IMR-90 (cell line): ENCODE measurements at regions not wholly inside any gene's neighbourhood (a gene's known extent, or its start where the extent isn't known, plus 50 kb on each side); places are given as distances from the start of the nearest gene placed in this dataset.

ENCODE experiments used
- ATAC-seq: fragments of 200-7000 bp; cut with Tn5 transposase; 2 replicates; pipeline ENCODE4 v1.9.1; 2020; ENCODE audit warnings: low read depth, mild to moderate bottlenecking, moderate library complexity
- BruUV-seq: library from RNA; stranded (reverse); fragments of 400-500 nt; replicated peaks from 2 replicates; lab custom pipeline; 2021; lab: Mats Ljungman, UMichigan
- CTCF ChIA-PET: fragments of 300-600 bp; formaldehyde crosslinking; extraction: SDS; loops from one replicate; lab custom pipeline; 2021; ENCODE audit warnings: antibody characterized with exemption; lab: Yijun Ruan, JAX
- POLR2A ChIA-PET: fragments of 300-600 bp; sonication (Branson Sonifier 250); formaldehyde crosslinking; loops from one replicate; lab custom pipeline; 2022; ENCODE audit warnings: antibody characterized with exemption; ENCODE audit not compliant: unreplicated experiment; lab: Charles Lee
- DNase-seq: peaks from one replicate; pipeline ENCODE4 v3.0.0; 2013
- H2AFZ ChIP-seq: replicated peaks from 2 replicates; pipeline ENCODE3; 2013; ENCODE audit warnings: low read length, mild to moderate bottlenecking; ENCODE audit not compliant: poor library complexity
- H2AK5ac ChIP-seq: 2 replicates; pipeline ENCODE4 v1.6.1; 2013; ENCODE audit warnings: low read depth, low read length, inconsistent platforms
- H2AK9ac ChIP-seq: replicated peaks from 2 replicates; pipeline ENCODE3; 2013; ENCODE audit warnings: mild to moderate bottlenecking, low read depth, low read length, moderate library complexity; ENCODE audit not compliant: poor library complexity
- H2BK120ac ChIP-seq: 2 replicates; pipeline ENCODE4 v1.6.1; 2013; ENCODE audit warnings: low read depth, low read length, inconsistent platforms
- H2BK15ac ChIP-seq: 3 replicates; pipeline ENCODE4 v1.6.1; 2013; ENCODE audit warnings: low read depth, low read length, inconsistent platforms
- H2BK20ac ChIP-seq: 2 replicates; pipeline ENCODE4 v1.6.1; 2013; ENCODE audit warnings: low read depth, mild to moderate bottlenecking, inconsistent platforms, low read length, moderate library complexity
- H2BK5ac ChIP-seq: 2 replicates; pipeline ENCODE4 v1.6.1; 2013; ENCODE audit warnings: mild to moderate bottlenecking, low read depth, low read length, inconsistent platforms; ENCODE audit not compliant: poor library complexity, severe bottlenecking
- H3K14ac ChIP-seq: replicated peaks from 2 replicates; pipeline ENCODE4 v1.6.1; 2013; ENCODE audit warnings: low read depth, low read length, inconsistent platforms
- H3K18ac ChIP-seq: 2 replicates; pipeline ENCODE4 v1.6.1; 2013; ENCODE audit warnings: low read depth, low read length, control low read depth
- H3K23ac ChIP-seq: 2 replicates; pipeline ENCODE4 v1.6.1; 2013; ENCODE audit warnings: low read depth, low read length, inconsistent platforms
- H3K27ac ChIP-seq: 2 replicates; pipeline ENCODE4 v1.5.1; 2013; ENCODE audit warnings: mild to moderate bottlenecking, control low read depth, low read length; ENCODE audit not compliant: insufficient read depth
- H3K27me3 ChIP-seq: 2 replicates; pipeline ENCODE4 v1.6.1; 2013; ENCODE audit warnings: low read length; ENCODE audit not compliant: control insufficient read depth, insufficient read depth
- H3K36me3 ChIP-seq: 2 replicates; pipeline ENCODE4 v1.6.1; 2013; ENCODE audit warnings: low read length, mixed read lengths; ENCODE audit not compliant: control insufficient read depth, insufficient read depth
- H3K4ac ChIP-seq: 2 replicates; pipeline ENCODE4 v1.6.1; 2013; ENCODE audit warnings: low read depth, low read length, inconsistent platforms
- H3K4me1 ChIP-seq: 2 replicates; pipeline ENCODE4 v1.6.1; 2013; ENCODE audit warnings: low read length, mixed read lengths; ENCODE audit not compliant: control insufficient read depth, insufficient read depth
- H3K4me2 ChIP-seq: 2 replicates; pipeline ENCODE4 v1.6.1; 2013; ENCODE audit warnings: low read depth, mild to moderate bottlenecking, control low read depth, low read length, moderate library complexity
- H3K4me3 ChIP-seq: 2 replicates; pipeline ENCODE4 v1.5.1; 2013; ENCODE audit warnings: low read depth, mild to moderate bottlenecking, control low read depth, low read length, moderate library complexity; ENCODE audit not compliant: insufficient read depth
- H3K56ac ChIP-seq: 2 replicates; pipeline ENCODE4 v1.6.1; 2013; ENCODE audit warnings: low read length, inconsistent platforms; ENCODE audit not compliant: insufficient read depth; ENCODE audit errors: extremely low read depth
- H3K79me1 ChIP-seq, 2 experiments: 2 replicates each; pipeline ENCODE4 v1.6.1; 2013; ENCODE audit warnings: low read length in 2 of 2, inconsistent platforms in 1 of 2, low read depth in 1 of 2
- H3K9ac ChIP-seq: 2 replicates; pipeline ENCODE4 v1.6.1; 2013; ENCODE audit warnings: low read depth, low read length, control low read depth
- H3K9me1 ChIP-seq: 2 replicates; pipeline ENCODE4 v1.6.1; 2013; ENCODE audit warnings: low read length, inconsistent platforms; ENCODE audit not compliant: insufficient read depth
- H3K9me3 ChIP-seq: 2 replicates; pipeline ENCODE4 v1.6.1; 2013; ENCODE audit warnings: low read length; ENCODE audit not compliant: control insufficient read depth, insufficient read depth
- H4K20me1 ChIP-seq: 2 replicates; pipeline ENCODE4 v1.6.1; 2013; ENCODE audit warnings: low read length, inconsistent platforms; ENCODE audit not compliant: insufficient read depth
- H4K5ac ChIP-seq: 2 replicates; pipeline ENCODE4 v1.6.1; 2013; ENCODE audit warnings: mild to moderate bottlenecking, low read depth, low read length, control low read depth
- H4K8ac ChIP-seq, 2 experiments: 2 replicates each; pipeline ENCODE4 v1.6.1; 2013; ENCODE audit warnings: low read depth in 2 of 2, low read length in 2 of 2, control low read depth in 1 of 2, inconsistent platforms in 1 of 2
- H4K91ac ChIP-seq: 2 replicates; pipeline ENCODE4 v1.6.1; 2013; ENCODE audit warnings: low read depth, low read length, inconsistent platforms; ENCODE audit not compliant: insufficient read depth
- RAD21 ChIP-seq: IDR thresholded peaks from 2 replicates; pipeline ENCODE4 v1.6.1; 2012; ENCODE audit warnings: low read length, improper control_type of control experiment
- RFX5 ChIP-seq: IDR thresholded peaks from 2 replicates; pipeline ENCODE4 v1.8.0; 2012; ENCODE audit warnings: low read depth, mild to moderate bottlenecking, low read length, moderate library complexity
- WGBS, 2 experiments: methylation state at CpG; one replicate each; pipeline versions ENCODE4 v1.1.5 to v1.1.7; 2013; ENCODE audit warnings: missing lambda C conversion rate in 2 of 2; ENCODE audit not compliant: insufficient read length in 1 of 2; ENCODE audit errors: extremely low coverage in 2 of 2; 5-methylcytosine and 5-hydroxymethylcytosine counted together
- dilution Hi-C: fragments of 300-500 bp; cut with HindIII; formaldehyde crosslinking; loops from one replicate; pipeline ENCODE4 v1.14.3; 2018; ENCODE audit warnings: low sequenced_read_pairs; ENCODE audit not compliant: unreplicated experiment
- in situ Hi-C: fragments of 300-500 bp; cut with MboI; formaldehyde crosslinking; loops from 3 replicates; pipeline ENCODE4 v1.14.3; 2019; ENCODE audit warnings: low sequenced_read_pairs, inconsistent platforms, mixed read lengths
- intact Hi-C: fragments of 100-400 bp; cut with micrococcal nuclease; formaldehyde crosslinking; loops from 2 replicates; pipeline ENCODE4 v1.10.0; 2022

DNA sequence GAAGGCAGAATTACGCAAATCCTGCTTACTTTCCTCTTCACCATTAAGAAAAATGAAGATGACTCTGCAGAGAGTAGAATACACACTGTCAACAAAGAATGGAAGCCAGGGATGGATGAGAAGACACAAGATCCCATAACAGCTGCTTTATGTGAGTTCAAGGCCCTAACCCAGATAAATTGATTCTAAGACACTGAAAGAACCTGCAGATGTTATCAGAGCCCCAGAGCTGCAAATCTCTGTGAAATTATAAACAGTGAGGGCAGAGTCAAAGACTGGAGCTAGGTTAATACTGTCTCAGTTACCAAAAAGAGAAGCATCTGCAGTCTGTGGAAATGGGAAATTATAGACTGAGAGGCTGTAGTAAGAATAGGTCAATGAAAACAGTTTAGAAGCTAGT lies 320.1 kb upstream of the PKDCC start:
- TF ChIP-seq RFX5 (no peak), RAD21 (no peak)
- in situ Hi-C loops = no loop called here

More for the DNA sequence above, 320.1 kb upstream of the PKDCC start:
- dilution Hi-C loops (no loop called here), intact Hi-C loops (no loop called here)
- Histone ChIP-seq H3K18ac (no peak overlapping the region), H3K14ac (no peak overlapping the region), H2BK5ac (no peak overlapping the region), H3K4me1 (no peaks in the 10 kb centered on the region; the same call in 1 of the 2 replicates), H3K9me3 (no peaks in the 10 kb centered on the region), H2BK20ac (no peak overlapping the region), H2BK120ac (no peak overlapping the region), H3K23ac (no peak overlapping the region), H3K4me2 (no peak overlapping the region), H3K56ac (no peak overlapping the region), H2AK5ac (no peak overlapping the region), H2BK15ac (no peak overlapping the region), H4K20me1 (no peaks in the 10 kb centered on the region), H3K9me1 (no peaks in the 10 kb centered on the region), H4K91ac (no peak overlapping the region), H2AK9ac (no peak overlapping the region), H3K27me3 (peaks cover 7% of the 10 kb centered on the region), H3K4me3 (no peak overlapping the region), H3K79me1 (no peaks in the 10 kb centered on the region), H3K4ac (no peak overlapping the region), H3K9ac (no peak overlapping the region), H3K27ac (no peak overlapping the region), H2AFZ (no peak overlapping the region), H3K36me3 (no peaks in the 10 kb centered on the region), H4K5ac (no peak overlapping the region), H4K8ac (no peak overlapping the region)
- no CpG with 5 or more reads among the region's 1 CpG for WGBS, 2 experiments
- DNase-seq (no peak), ATAC-seq (no peak)
- ChIA-PET POLR2A (no interaction called here), CTCF (interaction anchor here (0.6 kb wide), 1 partner anchor 615 kb away, joined by 4 read pairs; no protein-coding TSS in a partner anchor)
- BruUV-seq = no TSS peak
